ENCODE measurements at regions not wholly inside any gene's neighbourhood (a gene's known extent, or its start where the extent isn't known, plus 50 kb on each side); places are given as distances from the start of the nearest gene placed in this dataset.

DNA sequence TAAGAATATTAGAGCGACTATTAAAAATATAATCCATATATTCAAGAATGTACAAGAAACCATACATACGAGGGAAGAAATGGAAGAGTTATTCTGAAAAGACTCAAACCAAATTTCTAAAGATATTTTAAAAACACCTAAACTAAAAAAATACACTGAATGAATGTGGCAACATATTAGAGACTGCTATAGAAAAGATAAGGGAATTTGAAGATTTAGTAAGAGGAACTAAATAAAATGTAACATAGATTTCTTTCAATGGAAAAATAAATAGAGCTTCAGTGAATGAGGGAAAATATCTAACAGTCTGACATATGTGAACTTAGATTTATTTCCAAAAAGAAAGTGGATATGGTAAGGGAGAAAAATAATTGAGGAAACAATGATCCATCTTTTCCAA lies 194.9 kb upstream of the STXBP5 start (continued):
- TF ChIP-seq, protein P1, sequence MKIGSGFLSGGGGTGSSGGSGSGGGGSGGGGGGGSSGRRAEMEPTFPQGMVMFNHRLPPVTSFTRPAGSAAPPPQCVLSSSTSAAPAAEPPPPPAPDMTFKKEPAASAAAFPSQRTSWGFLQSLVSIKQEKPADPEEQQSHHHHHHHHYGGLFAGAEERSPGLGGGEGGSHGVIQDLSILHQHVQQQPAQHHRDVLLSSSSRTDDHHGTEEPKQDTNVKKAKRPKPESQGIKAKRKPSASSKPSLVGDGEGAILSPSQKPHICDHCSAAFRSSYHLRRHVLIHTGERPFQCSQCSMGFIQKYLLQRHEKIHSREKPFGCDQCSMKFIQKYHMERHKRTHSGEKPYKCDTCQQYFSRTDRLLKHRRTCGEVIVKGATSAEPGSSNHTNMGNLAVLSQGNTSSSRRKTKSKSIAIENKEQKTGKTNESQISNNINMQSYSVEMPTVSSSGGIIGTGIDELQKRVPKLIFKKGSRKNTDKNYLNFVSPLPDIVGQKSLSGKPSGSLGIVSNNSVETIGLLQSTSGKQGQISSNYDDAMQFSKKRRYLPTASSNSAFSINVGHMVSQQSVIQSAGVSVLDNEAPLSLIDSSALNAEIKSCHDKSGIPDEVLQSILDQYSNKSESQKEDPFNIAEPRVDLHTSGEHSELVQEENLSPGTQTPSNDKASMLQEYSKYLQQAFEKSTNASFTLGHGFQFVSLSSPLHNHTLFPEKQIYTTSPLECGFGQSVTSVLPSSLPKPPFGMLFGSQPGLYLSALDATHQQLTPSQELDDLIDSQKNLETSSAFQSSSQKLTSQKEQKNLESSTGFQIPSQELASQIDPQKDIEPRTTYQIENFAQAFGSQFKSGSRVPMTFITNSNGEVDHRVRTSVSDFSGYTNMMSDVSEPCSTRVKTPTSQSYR (CRISPR knock-in tag; IDR thresholded peaks at IDR 0.05) = no peak
- TF ChIP-seq, protein P2, sequence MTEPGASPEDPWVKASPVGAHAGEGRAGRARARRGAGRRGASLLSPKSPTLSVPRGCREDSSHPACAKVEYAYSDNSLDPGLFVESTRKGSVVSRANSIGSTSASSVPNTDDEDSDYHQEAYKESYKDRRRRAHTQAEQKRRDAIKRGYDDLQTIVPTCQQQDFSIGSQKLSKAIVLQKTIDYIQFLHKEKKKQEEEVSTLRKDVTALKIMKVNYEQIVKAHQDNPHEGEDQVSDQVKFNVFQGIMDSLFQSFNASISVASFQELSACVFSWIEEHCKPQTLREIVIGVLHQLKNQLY (CRISPR knock-in tag; IDR thresholded peaks at IDR 0.05) = no peak
- no peak for TF ChIP-seq RELA (CRISPR knock-in tag; IDR thresholded peaks at IDR 0.05; ENCODE audit: borderline replicate concordance)
- TF ChIP-seq ETV6 (CRISPR knock-in tag; IDR thresholded peaks at IDR 0.05) = no peak
- TF ChIP-seq ZNF416 (CRISPR knock-in tag; IDR thresholded peaks at IDR 0.05) = no peak
- no peak for TF ChIP-seq FOXJ3 (CRISPR knock-in tag; IDR thresholded peaks at IDR 0.05; ENCODE audit: borderline replicate concordance)
- TF ChIP-seq SMAD3 (CRISPR knock-in tag; IDR thresholded peaks at IDR 0.05; ENCODE audit: borderline replicate concordance) = no peak
- TF ChIP-seq, protein P3, sequence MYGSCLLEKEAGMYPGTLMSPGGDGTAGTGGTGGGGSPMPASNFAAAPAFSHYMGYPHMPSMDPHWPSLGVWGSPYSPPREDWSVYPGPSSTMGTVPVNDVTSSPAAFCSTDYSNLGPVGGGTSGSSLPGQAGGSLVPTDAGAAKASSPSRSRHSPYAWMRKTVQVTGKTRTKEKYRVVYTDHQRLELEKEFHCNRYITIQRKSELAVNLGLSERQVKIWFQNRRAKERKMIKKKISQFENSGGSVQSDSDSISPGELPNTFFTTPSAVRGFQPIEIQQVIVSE (CRISPR knock-in tag; IDR thresholded peaks at IDR 0.05; ENCODE audit: borderline replicate concordance) = no peak
- TF ChIP-seq JUN (CRISPR knock-in tag; IDR thresholded peaks at IDR 0.05) = no peak
- TF ChIP-seq, protein P4, sequence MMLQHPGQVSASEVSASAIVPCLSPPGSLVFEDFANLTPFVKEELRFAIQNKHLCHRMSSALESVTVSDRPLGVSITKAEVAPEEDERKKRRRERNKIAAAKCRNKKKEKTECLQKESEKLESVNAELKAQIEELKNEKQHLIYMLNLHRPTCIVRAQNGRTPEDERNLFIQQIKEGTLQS (CRISPR knock-in tag; conservative IDR thresholded peaks at IDR 0.05) = no peak
- TF ChIP-seq, protein P5, sequence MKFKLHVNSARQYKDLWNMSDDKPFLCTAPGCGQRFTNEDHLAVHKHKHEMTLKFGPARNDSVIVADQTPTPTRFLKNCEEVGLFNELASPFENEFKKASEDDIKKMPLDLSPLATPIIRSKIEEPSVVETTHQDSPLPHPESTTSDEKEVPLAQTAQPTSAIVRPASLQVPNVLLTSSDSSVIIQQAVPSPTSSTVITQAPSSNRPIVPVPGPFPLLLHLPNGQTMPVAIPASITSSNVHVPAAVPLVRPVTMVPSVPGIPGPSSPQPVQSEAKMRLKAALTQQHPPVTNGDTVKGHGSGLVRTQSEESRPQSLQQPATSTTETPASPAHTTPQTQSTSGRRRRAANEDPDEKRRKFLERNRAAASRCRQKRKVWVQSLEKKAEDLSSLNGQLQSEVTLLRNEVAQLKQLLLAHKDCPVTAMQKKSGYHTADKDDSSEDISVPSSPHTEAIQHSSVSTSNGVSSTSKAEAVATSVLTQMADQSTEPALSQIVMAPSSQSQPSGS (CRISPR knock-in tag; IDR thresholded peaks at IDR 0.05; ENCODE audit: borderline replicate concordance, low read depth) = no peak
- no peak for TF ChIP-seq ZNF232 (CRISPR knock-in tag; IDR thresholded peaks at IDR 0.05)

DNA sequence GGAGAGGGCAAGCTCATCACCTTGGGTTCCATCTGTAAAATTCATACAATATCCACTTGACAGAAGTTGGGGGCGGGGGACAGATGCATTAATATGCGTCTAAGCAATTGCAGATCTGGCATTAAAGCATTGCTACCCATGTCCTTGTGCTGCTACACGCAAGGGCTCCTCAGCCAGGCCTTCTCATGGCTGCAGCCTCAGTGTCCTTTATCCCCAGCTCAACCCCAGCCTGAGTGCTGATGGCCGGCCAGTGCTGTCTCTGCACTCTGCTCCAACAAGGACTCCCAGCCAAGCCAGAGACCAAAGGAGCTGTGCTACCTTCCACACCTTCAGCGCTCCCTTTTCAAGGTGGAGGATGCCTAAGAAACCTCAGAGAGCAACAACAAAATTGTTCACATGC lies 188.5 kb upstream of the STXBP5 start:
- H3K4me3 Mint-ChIP-seq = no peak overlapping the region
- no peaks in the 10 kb centered on the region for H3K27me3 Mint-ChIP-seq (ENCODE audit: low read depth)
- CTCF ChIA-PET = no interaction called here
- H3K4me1 Mint-ChIP-seq = 0 out of 2 replicates have a peak, but pooled peaks cover 9% of the 10 kb centered on the region
- POLR2A ChIA-PET = no interaction called here
- TF ChIP-seq FOXJ3 (CRISPR knock-in tag; IDR thresholded peaks at IDR 0.05; ENCODE audit: borderline replicate concordance) = no peak
- no peak overlapping the region for H3K27ac Mint-ChIP-seq
- no peaks in the 10 kb centered on the region for H3K9me3 Mint-ChIP-seq
- H3K36me3 Mint-ChIP-seq = no peaks in the 10 kb centered on the region
- DNase-seq (ENCODE audit: low spot score) (no peak), ATAC-seq (no peak)

DNA sequence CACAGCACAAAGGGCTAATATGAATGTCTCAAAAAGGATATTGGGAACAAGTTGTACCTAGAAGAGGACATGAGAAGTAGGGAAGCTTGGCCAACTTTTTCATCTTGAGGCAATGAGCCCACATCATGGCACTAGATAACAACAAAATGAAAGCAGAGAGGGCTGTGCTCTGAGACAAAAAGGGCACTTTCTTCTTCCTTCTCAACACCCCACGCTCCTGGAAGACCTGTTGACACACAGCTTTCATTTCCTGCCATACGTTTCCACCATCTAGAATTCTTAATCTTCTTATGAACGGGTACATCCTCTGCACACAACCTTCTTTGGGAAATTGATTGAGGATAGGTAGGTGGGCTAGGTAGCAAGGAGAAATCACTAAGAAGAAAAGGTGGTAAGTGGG lies 187.8 kb upstream of the STXBP5 start:
- ChIA-PET CTCF (no interaction called here), POLR2A (no interaction called here)
- DNase-seq (ENCODE audit: low spot score) = no peak
- H3K27ac Mint-ChIP-seq = no peak overlapping the region
- H3K9me3 Mint-ChIP-seq = no peaks in the 10 kb centered on the region
- H3K27me3 Mint-ChIP-seq (ENCODE audit: low read depth) = no peaks in the 10 kb centered on the region
- H3K4me3 Mint-ChIP-seq = no peak overlapping the region
- 0 out of 2 replicates have a peak, but pooled peaks cover 9% of the 10 kb centered on the region for H3K4me1 Mint-ChIP-seq
- no peak for ATAC-seq
- no peaks in the 10 kb centered on the region for H3K36me3 Mint-ChIP-seq
- TF ChIP-seq RORB (CRISPR knock-in tag; IDR thresholded peaks at IDR 0.05) (no peak), ATF1 (CRISPR knock-in tag; IDR thresholded peaks at IDR 0.05) (no peak), ZNF232 (CRISPR knock-in tag; IDR thresholded peaks at IDR 0.05) (no peak), ZNF219 (CRISPR knock-in tag; IDR thresholded peaks at IDR 0.05; ENCODE audit: borderline replicate concordance) (no peak), SMAD3 (CRISPR knock-in tag; IDR thresholded peaks at IDR 0.05; ENCODE audit: borderline replicate concordance) (no peak), MXD4 (CRISPR knock-in tag; IDR thresholded peaks at IDR 0.05; ENCODE audit: borderline replicate concordance) (no peak), GTF2I (CRISPR knock-in tag; conservative IDR thresholded peaks at IDR 0.05) (no peak), JAZF1 (CRISPR knock-in tag; IDR thresholded peaks at IDR 0.05) (no peak)
- TF ChIP-seq, protein P6, sequence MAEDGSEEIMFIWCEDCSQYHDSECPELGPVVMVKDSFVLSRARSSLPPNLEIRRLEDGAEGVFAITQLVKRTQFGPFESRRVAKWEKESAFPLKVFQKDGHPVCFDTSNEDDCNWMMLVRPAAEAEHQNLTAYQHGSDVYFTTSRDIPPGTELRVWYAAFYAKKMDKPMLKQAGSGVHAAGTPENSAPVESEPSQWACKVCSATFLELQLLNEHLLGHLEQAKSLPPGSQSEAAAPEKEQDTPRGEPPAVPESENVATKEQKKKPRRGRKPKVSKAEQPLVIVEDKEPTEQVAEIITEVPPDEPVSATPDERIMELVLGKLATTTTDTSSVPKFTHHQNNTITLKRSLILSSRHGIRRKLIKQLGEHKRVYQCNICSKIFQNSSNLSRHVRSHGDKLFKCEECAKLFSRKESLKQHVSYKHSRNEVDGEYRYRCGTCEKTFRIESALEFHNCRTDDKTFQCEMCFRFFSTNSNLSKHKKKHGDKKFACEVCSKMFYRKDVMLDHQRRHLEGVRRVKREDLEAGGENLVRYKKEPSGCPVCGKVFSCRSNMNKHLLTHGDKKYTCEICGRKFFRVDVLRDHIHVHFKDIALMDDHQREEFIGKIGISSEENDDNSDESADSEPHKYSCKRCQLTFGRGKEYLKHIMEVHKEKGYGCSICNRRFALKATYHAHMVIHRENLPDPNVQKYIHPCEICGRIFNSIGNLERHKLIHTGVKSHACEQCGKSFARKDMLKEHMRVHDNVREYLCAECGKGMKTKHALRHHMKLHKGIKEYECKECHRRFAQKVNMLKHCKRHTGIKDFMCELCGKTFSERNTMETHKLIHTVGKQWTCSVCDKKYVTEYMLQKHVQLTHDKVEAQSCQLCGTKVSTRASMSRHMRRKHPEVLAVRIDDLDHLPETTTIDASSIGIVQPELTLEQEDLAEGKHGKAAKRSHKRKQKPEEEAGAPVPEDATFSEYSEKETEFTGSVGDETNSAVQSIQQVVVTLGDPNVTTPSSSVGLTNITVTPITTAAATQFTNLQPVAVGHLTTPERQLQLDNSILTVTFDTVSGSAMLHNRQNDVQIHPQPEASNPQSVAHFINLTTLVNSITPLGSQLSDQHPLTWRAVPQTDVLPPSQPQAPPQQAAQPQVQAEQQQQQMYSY (CRISPR knock-in tag; IDR thresholded peaks at IDR 0.05) = no peak
- TF ChIP-seq, protein P7, sequence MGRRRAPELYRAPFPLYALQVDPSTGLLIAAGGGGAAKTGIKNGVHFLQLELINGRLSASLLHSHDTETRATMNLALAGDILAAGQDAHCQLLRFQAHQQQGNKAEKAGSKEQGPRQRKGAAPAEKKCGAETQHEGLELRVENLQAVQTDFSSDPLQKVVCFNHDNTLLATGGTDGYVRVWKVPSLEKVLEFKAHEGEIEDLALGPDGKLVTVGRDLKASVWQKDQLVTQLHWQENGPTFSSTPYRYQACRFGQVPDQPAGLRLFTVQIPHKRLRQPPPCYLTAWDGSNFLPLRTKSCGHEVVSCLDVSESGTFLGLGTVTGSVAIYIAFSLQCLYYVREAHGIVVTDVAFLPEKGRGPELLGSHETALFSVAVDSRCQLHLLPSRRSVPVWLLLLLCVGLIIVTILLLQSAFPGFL (CRISPR knock-in tag; IDR thresholded peaks at IDR 0.05; ENCODE audit: borderline replicate concordance) = no peak

All from WTC11 (cell line).